GM23338 (cell line): ENCODE measurements at regions not wholly inside any gene's neighbourhood (a gene's known extent, or its start where the extent isn't known, plus 50 kb on each side); places are given as distances from the start of the nearest gene placed in this dataset.

Experiments
- EZH2 ChIP-seq: fragments of 200-600 bp; sonication (generic); IDR thresholded peaks from one replicate; pipeline ENCODE4 v1.8.0; 2017; ENCODE audit warnings: antibody characterized with exemption, mild to moderate bottlenecking, low read depth; ENCODE audit not compliant: unreplicated experiment
- EZH2phosphoT487 ChIP-seq: fragments of 200-600 bp; sonication (generic); IDR thresholded peaks from one replicate; pipeline ENCODE4 v1.8.1; 2018; ENCODE audit warnings: antibody characterized with exemption; ENCODE audit not compliant: unreplicated experiment
- JUNB ChIP-seq: IDR thresholded peaks from one replicate; pipeline ENCODE4 v1.6.1; 2016; ENCODE audit warnings: antibody characterized with exemption; ENCODE audit not compliant: unreplicated experiment
- POLR2AphosphoS5 ChIP-seq: IDR thresholded peaks from 2 replicates; pipeline ENCODE4 v1.6.1; 2016; ENCODE audit warnings: antibody characterized with exemption, low read depth
- REST ChIP-seq: IDR thresholded peaks from one replicate; pipeline ENCODE4 v1.6.1; 2018; ENCODE audit warnings: antibody characterized with exemption; ENCODE audit not compliant: unreplicated experiment
- ZNF462 ChIP-seq: fragments of 250-450 bp; sonication (Bioruptor Pico); IDR thresholded peaks from 2 replicates; pipeline ENCODE4 v1.5.0; 2020; ENCODE audit warnings: mild to moderate bottlenecking, moderate library complexity
- TF ChIP-seq, protein P1 (sequence below), 2 experiments: fragments of 200-600 bp in 1 of 2; sonication (generic) in 1 of 2; conservative IDR thresholded peaks; 2 replicates each; pipeline versions ENCODE4 v1.5.1 to v1.6.1; 2016 to 2017; ENCODE audit warnings: antibody characterized with exemption in 2 of 2, low read depth in 2 of 2, mild to moderate bottlenecking in 2 of 2, moderate library complexity in 1 of 2
- TF ChIP-seq, protein P2 (sequence below): IDR thresholded peaks from 2 replicates; pipeline ENCODE4 v1.6.1; 2016; ENCODE audit warnings: antibody characterized with exemption

DNA sequence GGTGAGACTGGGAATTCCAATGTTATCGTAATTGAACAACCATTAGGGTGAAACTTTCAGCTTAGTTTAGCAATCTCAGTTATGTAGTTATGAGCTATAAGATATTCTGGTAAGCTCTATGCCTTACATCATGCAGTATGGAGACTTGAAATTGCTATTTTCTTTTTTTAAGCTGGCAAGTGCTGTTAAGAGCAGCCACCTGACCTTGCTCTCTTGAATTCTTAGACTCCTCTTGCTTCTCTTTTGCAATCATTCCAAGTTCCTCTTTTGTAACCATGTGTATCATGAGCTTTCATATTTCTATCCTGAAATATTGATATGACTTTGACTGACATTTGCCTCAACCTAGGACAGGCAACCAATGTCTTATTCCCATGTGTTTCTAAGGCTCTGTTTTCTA, 446.3 kb upstream of the SLC35B3 start:
- TF ChIP-seq, protein P1, sequence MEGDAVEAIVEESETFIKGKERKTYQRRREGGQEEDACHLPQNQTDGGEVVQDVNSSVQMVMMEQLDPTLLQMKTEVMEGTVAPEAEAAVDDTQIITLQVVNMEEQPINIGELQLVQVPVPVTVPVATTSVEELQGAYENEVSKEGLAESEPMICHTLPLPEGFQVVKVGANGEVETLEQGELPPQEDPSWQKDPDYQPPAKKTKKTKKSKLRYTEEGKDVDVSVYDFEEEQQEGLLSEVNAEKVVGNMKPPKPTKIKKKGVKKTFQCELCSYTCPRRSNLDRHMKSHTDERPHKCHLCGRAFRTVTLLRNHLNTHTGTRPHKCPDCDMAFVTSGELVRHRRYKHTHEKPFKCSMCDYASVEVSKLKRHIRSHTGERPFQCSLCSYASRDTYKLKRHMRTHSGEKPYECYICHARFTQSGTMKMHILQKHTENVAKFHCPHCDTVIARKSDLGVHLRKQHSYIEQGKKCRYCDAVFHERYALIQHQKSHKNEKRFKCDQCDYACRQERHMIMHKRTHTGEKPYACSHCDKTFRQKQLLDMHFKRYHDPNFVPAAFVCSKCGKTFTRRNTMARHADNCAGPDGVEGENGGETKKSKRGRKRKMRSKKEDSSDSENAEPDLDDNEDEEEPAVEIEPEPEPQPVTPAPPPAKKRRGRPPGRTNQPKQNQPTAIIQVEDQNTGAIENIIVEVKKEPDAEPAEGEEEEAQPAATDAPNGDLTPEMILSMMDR (conservative IDR thresholded peaks at IDR 0.05; ENCODE audit: low read depth in 2 of 2) = no peak
- TF ChIP-seq POLR2AphosphoS5 = no peak
- no peak for TF ChIP-seq EZH2
- TF ChIP-seq, protein P2, sequence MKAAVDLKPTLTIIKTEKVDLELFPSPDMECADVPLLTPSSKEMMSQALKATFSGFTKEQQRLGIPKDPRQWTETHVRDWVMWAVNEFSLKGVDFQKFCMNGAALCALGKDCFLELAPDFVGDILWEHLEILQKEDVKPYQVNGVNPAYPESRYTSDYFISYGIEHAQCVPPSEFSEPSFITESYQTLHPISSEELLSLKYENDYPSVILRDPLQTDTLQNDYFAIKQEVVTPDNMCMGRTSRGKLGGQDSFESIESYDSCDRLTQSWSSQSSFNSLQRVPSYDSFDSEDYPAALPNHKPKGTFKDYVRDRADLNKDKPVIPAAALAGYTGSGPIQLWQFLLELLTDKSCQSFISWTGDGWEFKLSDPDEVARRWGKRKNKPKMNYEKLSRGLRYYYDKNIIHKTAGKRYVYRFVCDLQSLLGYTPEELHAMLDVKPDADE = no peak
- TF ChIP-seq REST = no peak
- no peak for TF ChIP-seq JUNB
- no peak for TF ChIP-seq ZNF462 (CRISPR knock-in tag)
- no peak for TF ChIP-seq EZH2phosphoT487
